ENCODE measurements at regions not wholly inside any gene's neighbourhood (a gene's known extent, or its start where the extent isn't known, plus 50 kb on each side); places are given as distances from the start of the nearest gene placed in this dataset.

DNA sequence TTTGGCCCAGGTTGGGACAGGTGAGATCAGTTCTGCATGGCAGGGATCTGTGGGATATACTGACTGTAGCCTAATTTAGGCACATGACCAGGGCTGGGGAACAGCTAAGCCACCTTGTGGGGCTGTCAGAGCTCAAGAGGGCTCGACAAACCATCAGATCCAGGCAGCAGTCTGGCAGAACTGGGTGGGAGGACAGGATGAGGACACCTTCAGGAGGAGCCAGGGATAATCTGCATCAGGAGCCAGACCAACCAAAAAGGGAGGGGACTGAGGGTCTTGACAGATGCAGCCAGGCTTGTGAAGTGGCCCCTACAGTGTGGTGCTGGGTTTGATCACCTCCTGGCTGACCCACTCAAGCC, 123.4 kb downstream of the MAFB start:
- H3K4me3 ChIP-seq (ENCODE audit: low read depth, low read length), result no peak overlapping the region
- ChIA-PET POLR2A (interaction anchor here (1.9 kb wide), 1 partner anchor 123 kb away, joined by 6 read pairs; the partner anchor contains the start of gene MAFB), CTCF (interaction anchor here (1.3 to 1.4 kb wide), 2 partner anchors 136 to 406 kb away, joined by 3 read pairs; no protein-coding TSS in a partner anchor)
- DNase-seq (ENCODE audit: low read depth, low spot score), result no peak
- TF ChIP-seq, protein P1, sequence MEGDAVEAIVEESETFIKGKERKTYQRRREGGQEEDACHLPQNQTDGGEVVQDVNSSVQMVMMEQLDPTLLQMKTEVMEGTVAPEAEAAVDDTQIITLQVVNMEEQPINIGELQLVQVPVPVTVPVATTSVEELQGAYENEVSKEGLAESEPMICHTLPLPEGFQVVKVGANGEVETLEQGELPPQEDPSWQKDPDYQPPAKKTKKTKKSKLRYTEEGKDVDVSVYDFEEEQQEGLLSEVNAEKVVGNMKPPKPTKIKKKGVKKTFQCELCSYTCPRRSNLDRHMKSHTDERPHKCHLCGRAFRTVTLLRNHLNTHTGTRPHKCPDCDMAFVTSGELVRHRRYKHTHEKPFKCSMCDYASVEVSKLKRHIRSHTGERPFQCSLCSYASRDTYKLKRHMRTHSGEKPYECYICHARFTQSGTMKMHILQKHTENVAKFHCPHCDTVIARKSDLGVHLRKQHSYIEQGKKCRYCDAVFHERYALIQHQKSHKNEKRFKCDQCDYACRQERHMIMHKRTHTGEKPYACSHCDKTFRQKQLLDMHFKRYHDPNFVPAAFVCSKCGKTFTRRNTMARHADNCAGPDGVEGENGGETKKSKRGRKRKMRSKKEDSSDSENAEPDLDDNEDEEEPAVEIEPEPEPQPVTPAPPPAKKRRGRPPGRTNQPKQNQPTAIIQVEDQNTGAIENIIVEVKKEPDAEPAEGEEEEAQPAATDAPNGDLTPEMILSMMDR (IDR thresholded peaks at IDR 0.05; ENCODE audit: insufficient read depth, low read length, missing control alignments), result no peak

GRCh38 chr20:40565001-40565681, 123.9 kb downstream of the MAFB start:
- peak; percentile 14 for DNase-seq (ENCODE audit: low read depth, low spot score)
- no peak overlapping the region for H3K4me3 ChIP-seq (ENCODE audit: low read depth, low read length)
- POLR2A ChIA-PET, result interaction anchor here (1.9 kb wide), 1 partner anchor 124 kb away, joined by 6 read pairs; the partner anchor contains the start of gene MAFB
- CTCF ChIA-PET, result interaction anchor here (0.7 to 1.4 kb wide), 3 partner anchors 124 to 405 kb away, joined by 3 read pairs; no protein-coding TSS in a partner anchor
- TF ChIP-seq, protein P1 (IDR thresholded peaks at IDR 0.05; ENCODE audit: insufficient read depth, low read length, missing control alignments), result no peak

- ChIA-PET CTCF (interaction anchor here (1.6 kb wide), 1 partner anchor 127 kb away, joined by 4 read pairs; no protein-coding TSS in a partner anchor), POLR2A (no interaction called here)
- DNase-seq (ENCODE audit: low read depth, low spot score), result no peak
- TF ChIP-seq, protein P1 (IDR thresholded peaks at IDR 0.05; ENCODE audit: insufficient read depth, low read length, missing control alignments), result no peak
- no peak overlapping the region for H3K4me3 ChIP-seq (ENCODE audit: low read depth, low read length)
Observed at GRCh38 chr20:40563296-40563950, 125.6 kb downstream of the MAFB start.

DNA sequence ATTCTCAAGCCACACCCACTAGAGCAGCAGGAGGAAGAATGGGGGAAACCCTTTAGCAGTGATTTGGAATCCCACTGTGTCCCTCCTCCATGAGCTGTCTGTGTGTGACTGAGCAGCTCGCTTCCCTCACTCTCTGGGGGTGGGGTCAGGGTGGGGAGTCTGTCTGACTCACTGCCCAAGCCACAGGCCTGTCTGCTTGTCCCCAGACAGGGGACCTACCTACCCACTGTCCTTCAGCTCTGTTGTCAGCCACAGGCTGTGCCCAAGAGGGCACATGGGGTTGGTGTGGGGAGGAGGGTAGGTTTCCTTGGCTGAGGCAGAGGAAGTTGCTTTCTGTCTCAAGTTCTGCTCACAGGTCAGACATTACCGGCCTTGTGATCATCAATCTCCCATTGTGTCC, 127.0 kb downstream of the MAFB start:
- CTCF ChIA-PET, result no interaction called here
- POLR2A ChIA-PET, result interaction anchor here (0.7 kb wide), 1 partner anchor 37 kb away, joined by 3 read pairs; no protein-coding TSS in a partner anchor
- no peak for DNase-seq (ENCODE audit: low read depth, low spot score)

GRCh38 chr20:40561187-40561586, 127.8 kb downstream of the MAFB start:
- DNase-seq (ENCODE audit: low read depth, low spot score), result no peak
- no peak overlapping the region for H3K4me3 ChIP-seq (ENCODE audit: low read depth, low read length)

More for the DNA sequence above, 127.0 kb downstream of the MAFB start:
- no peak overlapping the region for H3K4me3 ChIP-seq (ENCODE audit: low read depth, low read length)
- TF ChIP-seq, protein P1 (IDR thresholded peaks at IDR 0.05; ENCODE audit: insufficient read depth, low read length, missing control alignments), result no peak

DNA sequence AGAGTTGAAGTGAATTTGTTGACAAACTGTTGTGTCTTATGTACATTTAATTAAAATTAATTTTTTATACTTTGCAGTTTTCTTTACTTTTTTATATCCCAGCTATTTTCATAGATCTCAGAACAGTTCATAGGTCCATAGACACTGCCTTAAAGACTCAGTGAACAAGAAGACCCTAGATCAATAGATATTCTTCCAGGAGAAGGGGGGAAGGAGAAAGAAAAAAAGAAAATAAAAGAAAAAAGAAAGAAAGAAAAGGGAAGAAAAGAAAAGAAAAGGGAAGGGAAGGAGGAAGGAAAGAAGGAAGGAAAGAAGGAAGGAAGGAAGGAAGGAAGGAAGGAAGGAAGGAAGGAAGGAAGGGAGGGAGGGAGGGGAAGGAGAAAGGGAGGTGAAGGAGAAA, 130.8 kb downstream of the MAFB start:
- TF ChIP-seq, protein P1 (IDR thresholded peaks at IDR 0.05; ENCODE audit: insufficient read depth, low read length, missing control alignments), result no peak
- H3K4me3 ChIP-seq (ENCODE audit: low read depth, low read length), result no peak overlapping the region
- CTCF ChIA-PET, result no interaction called here
- DNase-seq (ENCODE audit: low read depth, low spot score), result no peak
- POLR2A ChIA-PET, result no interaction called here

More at GRCh38 chr20:40561187-40561586, 127.8 kb downstream of the MAFB start:
- ChIA-PET CTCF (no interaction called here), POLR2A (no interaction called here)
- TF ChIP-seq, protein P1 (IDR thresholded peaks at IDR 0.05; ENCODE audit: insufficient read depth, low read length, missing control alignments), result no peak

Measured in AG04449 (cell line).